BJ (cell line): ENCODE measurements at regions not wholly inside any gene's neighbourhood (a gene's known extent, or its start where the extent isn't known, plus 50 kb on each side); places are given as distances from the start of the nearest gene placed in this dataset.

ENCODE experiments used
- CTCF ChIA-PET: fragments of 350-600 bp; formaldehyde crosslinking; extraction: SDS; loops from one replicate; lab custom pipeline; 2021; ENCODE audit warnings: antibody characterized with exemption, inconsistent platforms; lab: Yijun Ruan, JAX
- POLR2A ChIA-PET: fragments of 300-600 bp; sonication (Branson Sonifier 250); formaldehyde crosslinking; extraction: SDS; loops from one replicate; lab custom pipeline; 2021; ENCODE audit warnings: antibody characterized with exemption; lab: Charles Lee
- DNase-seq: peaks from one replicate; pipeline ENCODE4 v3.0.0-alpha.2; 2011; ENCODE audit warnings: low read depth
- H3K27me3 ChIP-seq: 2 replicates; pipeline ENCODE4 v1.6.0; 2011; ENCODE audit warnings: low read length; ENCODE audit not compliant: control insufficient read depth, insufficient read depth
- H3K36me3 ChIP-seq: 2 replicates; pipeline ENCODE4 v1.5.1; 2011; ENCODE audit warnings: low read length; ENCODE audit not compliant: control insufficient read depth, insufficient read depth
- H3K4me3 ChIP-seq: 2 replicates; pipeline ENCODE4 v1.5.1; 2011; ENCODE audit warnings: low read depth, mild to moderate bottlenecking, control low read depth, low read length
- TF ChIP-seq, protein P1 (sequence below): IDR thresholded peaks from 2 replicates; pipeline ENCODE4 v1.5.1; 2011; ENCODE audit warnings: low read depth, mild to moderate bottlenecking, control low read depth, inconsistent platforms, low read length, moderate library complexity; ENCODE audit not compliant: insufficient read depth

DNA sequence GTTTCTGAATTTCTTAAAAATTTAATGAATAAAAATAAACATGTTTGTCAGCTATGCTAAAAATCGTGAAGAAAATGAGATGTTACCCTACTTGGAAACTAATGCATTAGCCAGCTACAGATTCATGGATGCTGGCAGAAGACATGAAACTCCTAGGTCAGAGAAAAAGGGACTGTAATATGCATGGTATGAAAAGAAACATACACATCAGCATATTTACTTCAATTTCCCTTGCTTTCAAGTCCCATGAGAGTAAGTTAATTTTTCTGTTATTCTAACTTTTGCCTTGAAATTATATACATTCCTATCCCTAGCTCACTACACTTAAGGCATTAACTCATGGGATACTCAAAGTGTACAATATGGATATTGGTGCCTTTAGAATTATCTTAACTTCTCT lies 2041.4 kb upstream of the LRRTM1 start:
- CTCF ChIA-PET = no interaction called here

DNA sequence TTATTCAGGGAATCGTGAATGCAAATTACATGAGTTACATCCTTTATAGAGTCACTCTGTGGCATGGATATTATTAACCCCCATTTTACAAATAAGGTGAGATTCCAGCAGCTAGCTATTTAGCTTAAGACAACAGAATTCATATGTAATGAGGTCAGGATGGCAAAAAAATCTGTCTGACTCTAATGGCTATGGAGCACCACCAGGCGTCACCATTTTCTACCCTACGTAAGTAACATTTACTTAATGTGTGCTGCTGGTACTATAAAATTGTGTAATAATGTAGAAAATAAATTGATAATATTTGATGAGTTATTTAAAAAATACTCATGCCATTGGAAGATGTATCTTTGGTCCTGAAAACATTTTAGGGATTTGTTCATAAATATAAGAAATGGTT lies 2040.1 kb upstream of the LRRTM1 start:
- ChIA-PET CTCF (no interaction called here), POLR2A (no interaction called here)
- no peak for DNase-seq
- H3K27me3 ChIP-seq = no peaks in the 10 kb centered on the region; the same call in 1 of the 2 replicates
- no peaks in the 10 kb centered on the region for H3K36me3 ChIP-seq
- no peak overlapping the region for H3K4me3 ChIP-seq
- TF ChIP-seq, protein P1, sequence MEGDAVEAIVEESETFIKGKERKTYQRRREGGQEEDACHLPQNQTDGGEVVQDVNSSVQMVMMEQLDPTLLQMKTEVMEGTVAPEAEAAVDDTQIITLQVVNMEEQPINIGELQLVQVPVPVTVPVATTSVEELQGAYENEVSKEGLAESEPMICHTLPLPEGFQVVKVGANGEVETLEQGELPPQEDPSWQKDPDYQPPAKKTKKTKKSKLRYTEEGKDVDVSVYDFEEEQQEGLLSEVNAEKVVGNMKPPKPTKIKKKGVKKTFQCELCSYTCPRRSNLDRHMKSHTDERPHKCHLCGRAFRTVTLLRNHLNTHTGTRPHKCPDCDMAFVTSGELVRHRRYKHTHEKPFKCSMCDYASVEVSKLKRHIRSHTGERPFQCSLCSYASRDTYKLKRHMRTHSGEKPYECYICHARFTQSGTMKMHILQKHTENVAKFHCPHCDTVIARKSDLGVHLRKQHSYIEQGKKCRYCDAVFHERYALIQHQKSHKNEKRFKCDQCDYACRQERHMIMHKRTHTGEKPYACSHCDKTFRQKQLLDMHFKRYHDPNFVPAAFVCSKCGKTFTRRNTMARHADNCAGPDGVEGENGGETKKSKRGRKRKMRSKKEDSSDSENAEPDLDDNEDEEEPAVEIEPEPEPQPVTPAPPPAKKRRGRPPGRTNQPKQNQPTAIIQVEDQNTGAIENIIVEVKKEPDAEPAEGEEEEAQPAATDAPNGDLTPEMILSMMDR = no peak

More for the DNA sequence above, 2041.4 kb upstream of the LRRTM1 start:
- Histone ChIP-seq H3K27me3 (no peaks in the 10 kb centered on the region), H3K4me3 (no peak overlapping the region), H3K36me3 (no peaks in the 10 kb centered on the region)
- DNase-seq = no peak
- POLR2A ChIA-PET = no interaction called here
- TF ChIP-seq, protein P1 = no peak

GRCh38 chr2:82342356-82342755 lies 2037.8 kb upstream of the LRRTM1 start:
- Histone ChIP-seq H3K36me3 (no peaks in the 10 kb centered on the region), H3K4me3 (no peak overlapping the region), H3K27me3 (no peaks in the 10 kb centered on the region; the same call in 1 of the 2 replicates)
- CTCF ChIA-PET = no interaction called here
- no peak for DNase-seq
- TF ChIP-seq, protein P1 = no peak
- POLR2A ChIA-PET = no interaction called here

- Histone ChIP-seq H3K4me3 (no peak overlapping the region), H3K27me3 (no peaks in the 10 kb centered on the region; the same call in 1 of the 2 replicates), H3K36me3 (no peaks in the 10 kb centered on the region)
- POLR2A ChIA-PET = no interaction called here
- DNase-seq = no peak
- CTCF ChIA-PET = no interaction called here
- TF ChIP-seq, protein P1 = no peak
Measured at GRCh38 chr2:82340578-82341053, 2036.1 kb upstream of the LRRTM1 start.

DNA sequence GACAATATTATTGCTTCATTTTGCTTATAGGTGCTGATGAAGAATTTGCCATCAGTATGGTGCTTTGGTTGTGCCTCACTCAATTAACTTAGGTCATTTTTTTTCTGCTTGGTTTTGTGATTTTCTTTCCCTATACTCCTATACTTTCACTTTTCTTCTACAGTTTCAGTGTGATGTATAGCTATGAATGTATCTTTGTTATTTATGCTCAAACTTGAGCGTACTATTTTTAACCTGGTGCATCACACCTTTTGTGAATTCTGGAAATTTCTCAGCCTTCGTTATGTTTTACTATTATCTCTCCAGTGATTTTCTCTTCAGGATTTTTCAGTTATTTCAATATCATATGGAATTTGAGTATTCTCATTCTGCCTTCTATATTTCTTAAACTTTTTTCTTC lies 2035.3 kb upstream of the LRRTM1 start:
- POLR2A ChIA-PET = no interaction called here
- no peak overlapping the region for H3K4me3 ChIP-seq
- H3K27me3 ChIP-seq = no peaks in the 10 kb centered on the region; the same call in 1 of the 2 replicates
- CTCF ChIA-PET = no interaction called here
- TF ChIP-seq, protein P1 = no peak
- DNase-seq = no peak
- no peaks in the 10 kb centered on the region for H3K36me3 ChIP-seq
